Hepatocyte (in vitro differentiated cells): ENCODE measurements at regions not wholly inside any gene's neighbourhood (a gene's known extent, or its start where the extent isn't known, plus 50 kb on each side); places are given as distances from the start of the nearest gene placed in this dataset.

ENCODE experiments used
- DNase-seq: peaks from one replicate; pipeline ENCODE4 v3.0.0-alpha.2; 2016; ENCODE audit warnings: low spot score
- H2AFZ ChIP-seq: fragments of 200-600 bp; sonication (generic); 2 replicates; pipeline ENCODE4 v1.6.0; 2016; ENCODE audit warnings: antibody characterized with exemption, mild to moderate bottlenecking
- H3K27ac ChIP-seq: fragments of 200-600 bp; sonication (generic); 2 replicates; pipeline ENCODE4 v1.5.1; 2016; ENCODE audit warnings: mild to moderate bottlenecking
- H3K27me3 ChIP-seq: fragments of 200-600 bp; sonication (generic); 2 replicates; pipeline ENCODE4 v1.6.1; 2016
- H3K36me3 ChIP-seq: fragments of 200-600 bp; sonication (generic); replicated peaks from 2 replicates; pipeline ENCODE4 v1.5.1; 2016; ENCODE audit warnings: low read depth; ENCODE audit not compliant: insufficient read depth
- H3K4me1 ChIP-seq: fragments of 200-600 bp; sonication (generic); 2 replicates; pipeline ENCODE4 v1.5.1; 2016; ENCODE audit warnings: mild to moderate bottlenecking, moderate library complexity; ENCODE audit not compliant: insufficient read depth
- H3K4me2 ChIP-seq: fragments of 200-600 bp; sonication (generic); 2 replicates; pipeline ENCODE4 v1.6.0; 2016
- H3K4me3 ChIP-seq: fragments of 200-600 bp; sonication (generic); 2 replicates; pipeline ENCODE4 v1.5.1; 2016; ENCODE audit warnings: mild to moderate bottlenecking
- H3K79me2 ChIP-seq: fragments of 200-600 bp; sonication (generic); 2 replicates; pipeline ENCODE4 v1.6.0; 2017; ENCODE audit warnings: mild to moderate bottlenecking
- H3K9me2 ChIP-seq: fragments of 200-600 bp; sonication (generic); replicated peaks from 2 replicates; pipeline ENCODE4 v1.6.0; 2017; ENCODE audit warnings: mild to moderate bottlenecking; ENCODE audit not compliant: insufficient read depth
- H3K9me3 ChIP-seq: fragments of 200-600 bp; sonication (generic); 2 replicates; pipeline ENCODE4 v1.5.1; 2016; ENCODE audit warnings: low read depth, mild to moderate bottlenecking
- H4K20me1 ChIP-seq: fragments of 200-600 bp; sonication (generic); 2 replicates; pipeline ENCODE4 v1.6.0; 2016; ENCODE audit warnings: mild to moderate bottlenecking; ENCODE audit not compliant: insufficient read depth, poor library complexity, severe bottlenecking
- CTCF ChIP-seq: fragments of 200-600 bp; sonication (generic); IDR thresholded peaks from 2 replicates; pipeline ENCODE4 v1.5.1; 2016; ENCODE audit warnings: antibody characterized with exemption, mild to moderate bottlenecking; ENCODE audit not compliant: poor library complexity
- EZH2 ChIP-seq: fragments of 200-600 bp; sonication (generic); IDR thresholded peaks from 2 replicates; pipeline ENCODE4 v1.6.1; 2016; ENCODE audit warnings: antibody characterized with exemption, mild to moderate bottlenecking, borderline replicate concordance
- EZH2phosphoT487 ChIP-seq: fragments of 200-600 bp; sonication (generic); IDR thresholded peaks from one replicate; pipeline ENCODE4 v1.6.1; 2018; ENCODE audit warnings: antibody characterized with exemption, mild to moderate bottlenecking, low read depth, moderate library complexity; ENCODE audit not compliant: unreplicated experiment, severe bottlenecking
- WGBS: methylation state at CpG from one replicate; pipeline ENCODE4 v1.1.6; 2016; ENCODE audit warnings: low lambda C conversion rate; ENCODE audit errors: missing lambda C conversion rate; 5-methylcytosine and 5-hydroxymethylcytosine counted together

DNA sequence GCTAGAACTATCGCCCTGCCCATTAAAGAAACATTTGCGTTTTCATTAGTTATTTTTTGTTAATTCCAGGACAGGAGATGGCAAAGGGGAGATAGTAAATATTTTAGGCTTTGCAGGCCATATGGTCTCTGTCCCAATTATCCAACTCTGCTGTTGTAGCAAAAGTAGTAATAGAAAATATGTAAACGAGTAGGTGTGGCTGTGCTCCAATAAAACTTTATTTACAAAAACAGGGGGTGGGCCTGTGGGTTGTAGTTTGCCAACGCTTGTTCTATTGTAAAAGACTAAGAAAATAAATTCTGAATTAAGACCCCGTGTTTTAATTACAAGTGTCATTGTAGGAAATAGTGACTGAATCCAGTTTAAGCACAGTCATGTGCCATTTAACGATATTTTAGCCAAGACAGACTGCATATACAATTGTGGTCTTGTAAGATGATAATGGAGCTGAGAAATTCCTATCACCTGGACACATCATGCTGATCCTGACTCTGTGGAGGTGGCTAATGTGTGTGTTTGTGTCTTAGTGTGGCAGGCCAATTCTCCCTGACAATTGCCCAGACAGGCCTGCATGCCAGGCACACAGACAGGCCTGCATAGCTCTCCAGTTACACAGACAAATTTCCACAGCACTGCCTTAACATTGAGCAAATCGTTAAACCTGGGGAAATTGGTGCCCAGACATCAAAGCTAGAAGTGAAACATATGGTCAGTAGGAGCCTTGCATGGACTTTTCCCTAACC is 76.4 kb downstream of the SKA1 start:
- no peaks in the 10 kb centered on the region for H3K27me3 ChIP-seq
- 75% methylated on average over 7 of the region's 7 CpGs for WGBS

GRCh38 chr18:50453014-50453680 is 78.3 kb downstream of the SKA1 start:
- H2AFZ ChIP-seq: no peak overlapping the region
- H3K4me1 ChIP-seq: peaks cover 12% of the 10 kb centered on the region
- no peaks in the 10 kb centered on the region for H3K27me3 ChIP-seq
- TF ChIP-seq CTCF (no peak), EZH2 (no peak), EZH2phosphoT487 (no peak)
- no peak overlapping the region for H3K4me2 ChIP-seq
- no peaks in the 10 kb centered on the region for H4K20me1 ChIP-seq
- H3K9me3 ChIP-seq: no peaks in the 10 kb centered on the region
- no peak overlapping the region for H3K4me3 ChIP-seq
- H3K36me3 ChIP-seq: no peaks in the 10 kb centered on the region
- no peak for DNase-seq
- 100% methylated on average over 1 of the region's 1 CpG for WGBS
- no peak overlapping the region for H3K27ac ChIP-seq
- H3K79me2 ChIP-seq: no peaks in the 10 kb centered on the region
- no peaks in the 10 kb centered on the region for H3K9me2 ChIP-seq

More for the DNA sequence above, 76.4 kb downstream of the SKA1 start:
- Histone ChIP-seq H2AFZ (no peak overlapping the region), H3K4me2 (no peak overlapping the region), H4K20me1 (no peaks in the 10 kb centered on the region), H3K79me2 (no peaks in the 10 kb centered on the region), H3K9me3 (no peaks in the 10 kb centered on the region), H3K27ac (no peak overlapping the region), H3K36me3 (no peaks in the 10 kb centered on the region), H3K4me3 (no peak overlapping the region), H3K4me1 (peaks cover 10% of the 10 kb centered on the region), H3K9me2 (no peaks in the 10 kb centered on the region)
- TF ChIP-seq CTCF: no peak
- no peak for DNase-seq

DNA sequence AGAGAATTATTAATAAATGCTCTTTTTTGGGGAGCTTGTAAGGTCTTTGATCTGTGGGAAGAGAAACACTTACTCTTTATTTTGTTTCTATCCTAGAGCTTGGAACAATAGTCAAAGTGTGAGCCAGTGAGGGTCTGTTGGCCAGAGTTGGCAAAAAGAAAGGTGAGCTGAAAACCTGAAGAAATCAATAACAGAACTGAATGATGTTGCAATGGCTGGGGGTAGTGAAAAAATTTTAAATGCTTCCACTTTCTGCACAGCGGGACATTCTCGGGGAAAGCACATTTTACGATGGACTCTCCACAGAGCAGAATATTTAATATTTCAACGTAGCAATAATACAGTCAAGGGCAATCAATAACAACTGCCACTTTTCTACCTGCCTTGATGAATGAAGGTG is 78.9 kb downstream of the SKA1 start:
- Histone ChIP-seq H3K9me2 (no peaks in the 10 kb centered on the region), H4K20me1 (no peaks in the 10 kb centered on the region), H2AFZ (no peak overlapping the region), H3K27me3 (no peaks in the 10 kb centered on the region), H3K9me3 (no peaks in the 10 kb centered on the region), H3K4me1 (peaks cover 13% of the 10 kb centered on the region), H3K4me3 (no peak overlapping the region), H3K4me2 (no peak overlapping the region), H3K79me2 (no peaks in the 10 kb centered on the region), H3K36me3 (no peaks in the 10 kb centered on the region), H3K27ac (no peak overlapping the region)
- no peak for DNase-seq
- TF ChIP-seq EZH2 (no peak), EZH2phosphoT487 (no peak), CTCF (no peak)
- WGBS: 81% methylated on average over 4 of the region's 4 CpGs
